Hindlimb muscle (tissue), 1 donor: ENCODE measurements at regions not wholly inside any gene's neighbourhood (a gene's known extent, or its start where the extent isn't known, plus 50 kb on each side); places are given as distances from the start of the nearest gene placed in this dataset.

Source experiments
- DNase-seq: peaks from one replicate; pipeline ENCODE4 v3.0.0-alpha.2; 2013

DNA sequence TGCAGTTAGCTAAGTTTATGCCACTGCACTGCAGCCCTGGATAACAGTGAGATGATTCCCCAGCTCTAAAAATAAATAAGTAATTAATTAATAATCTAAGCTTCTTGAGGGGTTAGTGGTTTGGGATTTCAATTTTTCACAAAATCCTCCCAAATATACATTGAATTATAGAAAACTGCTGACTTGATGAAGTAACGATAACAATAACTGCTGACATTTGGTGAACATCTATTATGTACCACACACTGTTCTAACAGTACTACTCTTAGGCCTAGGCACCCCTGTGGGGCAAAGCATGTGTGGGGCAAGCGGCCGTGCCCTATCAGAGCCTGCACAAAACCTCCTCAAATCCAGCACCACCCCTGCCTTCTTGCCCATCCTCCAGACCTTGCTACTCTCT lies 245.8 kb upstream of the EPHA4 start:
- DNase-seq, result no peak

DNA sequence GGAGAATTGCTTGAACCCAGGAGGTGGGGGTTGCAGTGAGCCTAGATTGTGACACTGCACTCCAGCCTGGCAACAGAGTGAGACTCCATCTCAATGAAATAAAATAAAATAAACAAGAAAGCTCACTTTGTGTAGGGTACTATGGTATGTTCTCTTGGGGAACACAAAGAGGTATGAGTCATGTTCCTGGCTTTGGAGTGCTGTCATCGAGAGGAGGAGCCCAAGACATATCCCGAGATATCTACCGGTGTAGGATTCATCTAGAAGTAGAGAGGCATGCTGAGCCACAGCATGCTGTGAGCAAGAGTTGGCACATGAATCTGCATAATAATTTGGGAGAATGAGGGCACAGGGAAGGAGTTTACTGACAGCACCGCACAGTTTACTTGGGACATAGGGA lies 244.9 kb upstream of the EPHA4 start:
- no peak for DNase-seq

DNA sequence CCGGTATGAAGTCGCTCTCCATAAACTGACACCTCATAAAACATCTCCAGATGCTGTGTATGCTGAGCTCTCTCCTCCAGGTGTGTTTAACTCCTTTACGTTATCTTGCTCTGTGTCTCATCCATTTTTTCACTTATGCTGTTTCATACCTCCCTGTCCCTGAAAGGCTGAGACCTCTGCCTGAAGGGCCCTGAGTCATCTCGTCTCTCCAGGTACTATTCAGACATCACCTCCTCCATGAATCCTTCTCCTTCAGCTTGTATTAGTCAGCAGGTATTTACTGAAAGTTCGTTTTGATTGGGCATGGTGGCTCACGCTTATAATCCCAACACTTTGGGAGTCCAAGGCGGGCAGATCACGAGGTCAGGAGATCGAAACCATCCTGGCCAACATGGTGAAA lies 244.5 kb upstream of the EPHA4 start:
- no peak for DNase-seq

DNA sequence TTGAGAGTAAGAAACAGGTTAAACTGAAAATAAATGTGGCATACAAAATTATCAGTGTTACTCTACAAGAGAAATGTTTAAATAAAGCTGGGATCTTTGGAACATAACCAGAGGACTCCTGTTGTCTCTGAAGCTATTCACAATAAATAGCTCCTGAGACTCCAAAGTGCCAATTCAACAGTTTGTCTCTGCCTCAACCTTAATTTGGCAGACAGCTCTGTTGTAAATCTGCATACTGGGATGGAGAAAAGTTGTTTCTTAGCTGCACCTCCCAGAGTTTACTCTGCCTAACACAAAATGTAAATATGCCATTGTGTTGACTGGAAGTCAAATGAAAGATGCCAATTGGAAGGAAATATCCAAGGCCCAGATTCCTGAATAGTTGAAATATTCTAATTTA lies 238.5 kb upstream of the EPHA4 start:
- no peak for DNase-seq

DNA sequence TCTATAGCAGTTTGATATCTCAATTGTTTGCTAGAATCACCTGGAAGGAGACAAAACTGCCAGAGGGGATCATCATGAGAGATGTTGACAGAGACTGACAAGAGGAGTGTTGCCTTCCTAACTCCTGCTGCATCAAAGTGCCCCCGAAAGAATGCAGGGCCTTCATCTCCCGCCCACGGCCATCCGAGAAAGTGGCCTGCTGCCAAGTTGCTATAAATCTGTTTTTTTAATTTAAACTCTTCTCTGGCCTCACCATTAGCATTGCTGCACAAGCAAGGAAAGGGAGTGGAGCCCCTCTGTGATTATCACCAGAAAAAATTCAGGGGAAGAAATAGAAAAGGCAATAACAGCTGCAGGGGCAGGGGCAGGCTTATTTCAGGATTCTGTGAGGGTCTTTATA lies 238.1 kb upstream of the EPHA4 start:
- no peak for DNase-seq

DNA sequence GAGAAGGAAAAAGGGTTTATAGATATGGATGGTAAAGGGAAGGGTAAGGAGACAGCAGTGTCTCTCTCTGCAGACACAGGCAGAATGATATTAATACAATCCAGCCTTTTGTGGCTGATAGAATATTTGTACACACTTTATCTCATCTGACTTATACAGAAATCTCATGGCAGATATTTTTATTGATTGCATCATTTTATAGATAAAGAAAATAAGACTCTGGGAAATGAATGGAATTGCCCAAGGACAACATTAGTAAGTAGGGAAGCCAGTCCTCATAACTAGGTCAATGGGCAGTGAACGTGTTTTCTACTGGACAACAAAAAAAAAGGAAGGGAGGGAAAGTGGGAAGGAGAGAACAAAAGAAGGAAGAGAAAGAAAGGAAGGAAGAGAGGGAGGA lies 236.4 kb upstream of the EPHA4 start:
- DNase-seq, result no peak

DNA sequence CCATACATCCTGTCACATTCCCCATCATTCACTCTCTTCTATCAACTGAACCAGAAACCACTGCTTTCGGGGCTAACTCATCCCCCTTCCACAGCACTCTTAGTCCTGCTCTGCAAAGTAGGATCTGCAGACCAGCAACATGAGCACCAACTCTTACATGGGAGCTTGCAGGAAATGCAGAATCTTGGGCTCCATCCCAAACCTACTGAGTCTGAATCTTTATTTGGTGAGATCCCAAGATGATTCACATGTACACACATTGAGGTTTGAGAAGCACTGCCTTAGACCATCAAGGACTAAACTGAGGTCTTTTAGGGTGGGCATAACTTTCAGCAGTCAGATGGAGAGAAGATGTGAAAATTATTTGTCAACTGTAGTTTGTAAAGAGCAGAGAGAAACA lies 235.6 kb upstream of the EPHA4 start:
- DNase-seq, result no peak

DNA sequence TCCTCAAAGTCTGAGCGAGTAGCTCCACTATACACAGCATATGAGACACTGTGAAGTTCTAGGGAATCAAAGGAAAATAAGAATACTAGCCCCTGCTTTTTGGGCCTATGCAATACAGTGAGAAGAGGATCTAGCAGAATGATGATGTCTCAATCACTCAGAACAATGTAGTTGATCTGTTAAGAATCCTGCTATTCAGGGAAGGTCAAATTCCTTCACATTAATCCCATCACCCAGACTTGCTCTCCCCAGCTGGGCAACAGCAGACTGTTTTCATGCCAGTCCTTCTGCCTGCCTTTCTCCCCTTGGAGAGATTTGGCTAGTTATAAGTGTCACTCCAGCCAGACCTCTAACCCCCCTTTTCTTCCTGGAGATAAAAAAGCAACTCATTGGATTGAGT lies 230.0 kb upstream of the EPHA4 start:
- DNase-seq, result no peak

DNA sequence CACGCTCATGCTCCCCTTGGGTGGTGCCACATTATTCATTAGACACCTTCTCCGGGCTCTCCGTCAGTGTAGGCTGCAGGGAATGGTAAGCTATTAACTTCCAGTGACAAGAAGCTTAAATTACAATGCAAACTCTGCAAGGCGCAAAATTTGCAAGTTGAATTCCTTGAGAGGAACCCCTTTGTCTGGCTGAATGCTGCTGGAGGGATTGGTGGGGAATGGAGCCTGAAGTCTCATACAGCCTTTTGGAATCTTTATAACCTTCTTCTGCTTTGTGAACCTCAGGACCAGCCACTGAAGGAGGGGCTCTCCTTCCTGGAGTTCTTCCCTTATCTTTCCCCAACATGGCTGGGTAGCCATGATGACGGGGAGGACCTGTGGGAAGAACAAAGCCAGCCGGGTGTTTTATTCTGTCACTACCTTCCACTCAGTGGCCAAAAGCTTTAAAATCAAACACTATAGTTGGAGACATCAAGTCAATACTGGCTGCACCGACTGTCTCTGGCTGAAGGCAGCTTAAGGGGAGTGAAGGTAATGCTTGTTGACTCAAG lies 220.9 kb upstream of the EPHA4 start:
- DNase-seq, result no peak

DNA sequence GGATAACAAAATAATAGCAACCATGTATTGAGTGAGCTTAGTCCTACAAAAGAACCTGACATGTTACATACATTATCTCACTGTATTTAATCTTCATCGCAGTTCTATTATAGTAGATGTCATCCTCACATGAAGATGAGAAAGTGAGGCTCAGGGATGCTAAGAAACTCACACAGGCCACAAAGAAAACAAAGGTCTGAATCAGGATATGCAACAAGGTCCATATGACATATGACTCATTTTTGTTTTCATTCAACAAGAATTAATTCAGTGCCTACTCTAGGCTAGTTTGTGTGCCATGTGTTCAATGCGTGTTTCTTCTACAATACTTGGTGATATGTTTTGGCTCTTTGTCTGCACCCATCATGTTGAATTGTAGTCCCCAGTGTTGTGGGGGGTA lies 219.7 kb upstream of the EPHA4 start:
- no peak for DNase-seq

DNA sequence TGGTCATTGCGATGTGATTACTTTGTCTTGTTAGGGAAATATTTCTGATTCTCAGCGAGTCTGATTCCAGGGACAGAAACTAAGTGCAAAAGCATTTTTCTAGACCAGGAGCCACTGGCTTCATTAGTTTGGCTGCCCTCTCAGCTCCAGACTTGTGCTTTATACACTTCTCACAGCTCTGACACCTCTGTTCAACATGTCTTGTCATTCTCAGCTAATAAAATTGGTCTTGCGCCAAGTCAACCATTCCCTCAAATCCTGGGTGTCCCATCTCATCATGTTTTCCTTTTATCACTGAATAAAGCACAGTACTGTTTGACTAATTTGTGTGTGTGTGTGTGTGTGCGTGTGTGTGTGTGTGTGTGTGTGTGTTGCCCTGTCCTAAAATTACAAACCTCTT lies 215.5 kb upstream of the EPHA4 start:
- no peak for DNase-seq

DNA sequence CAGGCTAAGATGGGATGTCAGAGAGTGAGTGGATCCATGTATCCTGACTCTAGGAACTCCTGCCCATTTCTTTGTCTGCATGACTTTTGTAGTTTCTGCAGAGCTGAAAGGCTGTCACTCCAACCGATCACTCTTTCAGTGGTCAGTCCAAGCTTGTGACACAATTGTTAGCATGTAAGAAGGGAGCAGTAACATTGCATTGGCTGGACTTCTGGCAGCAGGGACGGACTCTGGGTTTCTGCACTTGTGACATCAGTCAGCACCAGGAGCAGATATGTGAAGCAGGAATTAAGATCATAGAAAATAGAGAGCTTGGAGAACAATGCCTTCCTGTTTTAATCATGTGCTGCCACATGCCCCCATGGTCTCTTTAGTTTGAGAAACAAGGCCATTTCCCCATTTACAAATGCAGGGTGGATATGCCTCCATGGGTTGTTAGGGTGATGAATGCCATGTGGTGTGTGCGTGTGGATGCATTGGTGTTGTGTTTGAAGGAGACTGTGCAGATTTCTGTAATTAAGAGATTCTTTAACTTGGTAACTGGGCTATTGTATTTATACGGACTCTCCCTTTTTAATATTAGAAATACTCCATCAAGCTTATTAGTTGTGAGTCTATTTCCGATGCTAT lies 214.3 kb upstream of the EPHA4 start:
- no peak for DNase-seq

DNA sequence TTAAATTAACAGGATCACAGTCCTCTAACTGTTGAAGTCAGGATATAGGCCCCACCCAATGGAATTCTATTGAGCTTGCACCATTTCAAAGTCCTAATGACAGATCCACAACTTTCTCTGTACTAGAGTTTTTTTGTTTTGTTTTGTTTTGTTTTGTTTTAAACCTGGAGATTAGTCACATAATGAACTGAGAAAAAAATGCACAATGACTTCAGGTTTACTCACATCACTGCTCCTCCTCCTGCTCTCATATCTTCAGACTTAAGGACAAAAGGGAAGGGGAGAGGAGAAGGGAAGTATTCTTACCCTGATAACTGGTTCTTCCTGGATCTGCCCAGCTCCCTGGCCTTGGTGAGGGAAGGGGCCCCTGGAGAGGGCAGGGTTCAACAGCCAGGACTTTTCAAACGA lies 208.2 kb upstream of the EPHA4 start:
- no peak for DNase-seq

DNA sequence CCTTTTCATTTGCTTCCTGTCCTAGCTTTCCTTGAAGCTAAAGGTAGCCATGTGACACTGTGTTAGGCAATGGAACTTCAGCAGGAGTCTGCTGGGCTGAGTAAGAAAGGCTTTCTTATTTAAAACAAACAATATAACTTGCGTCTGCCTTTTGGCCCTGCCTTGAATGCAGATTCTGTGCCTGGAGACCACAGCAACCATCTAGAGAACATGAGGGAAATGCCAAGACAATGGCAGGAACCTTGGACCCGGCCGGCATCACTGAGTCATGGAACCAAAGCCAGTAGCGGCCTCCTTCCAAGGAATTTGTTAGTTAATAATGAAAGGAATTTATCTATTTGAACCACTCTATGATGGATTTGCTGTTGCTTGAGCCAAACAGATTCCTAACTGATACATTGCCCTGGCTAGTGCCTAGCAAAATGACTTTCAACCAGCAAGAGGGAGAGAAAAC lies 207.5 kb upstream of the EPHA4 start:
- DNase-seq, result no peak

DNA sequence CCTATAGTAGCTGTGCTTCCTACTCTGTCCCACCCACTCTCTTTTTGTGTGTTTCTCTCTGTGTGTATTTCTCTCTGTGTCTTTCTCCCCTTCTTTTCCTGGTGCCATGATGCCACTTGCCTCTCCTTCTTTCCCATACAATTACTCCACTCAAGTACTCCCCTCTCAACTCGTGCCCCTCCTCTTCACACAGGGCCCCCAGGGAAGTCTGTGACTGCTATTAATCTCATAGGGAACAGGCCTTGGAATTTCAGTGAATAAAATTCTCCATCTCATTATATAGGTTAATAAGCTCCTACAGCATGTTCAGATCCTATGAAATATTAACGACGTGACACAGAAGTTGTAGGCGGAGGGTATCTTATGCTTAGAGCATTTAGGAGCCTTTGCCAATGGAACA lies 205.9 kb upstream of the EPHA4 start:
- no peak for DNase-seq

DNA sequence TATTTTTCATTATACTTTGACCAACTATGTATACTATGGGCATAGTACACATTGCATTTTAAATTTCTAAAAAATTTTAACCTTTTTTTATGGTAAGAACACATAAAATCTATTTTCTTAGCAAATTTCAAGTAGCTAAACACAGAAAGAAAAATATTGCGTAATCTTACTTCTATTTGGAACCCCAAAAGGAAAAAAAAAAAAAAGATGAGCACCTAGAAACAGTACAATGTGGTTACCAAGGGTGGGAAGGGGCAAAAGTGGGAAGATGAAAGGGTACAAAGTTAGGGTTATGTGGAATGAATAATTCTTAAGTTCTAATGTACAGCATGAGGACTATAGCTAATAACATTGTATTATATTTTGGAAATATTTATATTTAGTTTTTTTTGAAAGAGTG lies 205.0 kb upstream of the EPHA4 start:
- DNase-seq, result no peak

DNA sequence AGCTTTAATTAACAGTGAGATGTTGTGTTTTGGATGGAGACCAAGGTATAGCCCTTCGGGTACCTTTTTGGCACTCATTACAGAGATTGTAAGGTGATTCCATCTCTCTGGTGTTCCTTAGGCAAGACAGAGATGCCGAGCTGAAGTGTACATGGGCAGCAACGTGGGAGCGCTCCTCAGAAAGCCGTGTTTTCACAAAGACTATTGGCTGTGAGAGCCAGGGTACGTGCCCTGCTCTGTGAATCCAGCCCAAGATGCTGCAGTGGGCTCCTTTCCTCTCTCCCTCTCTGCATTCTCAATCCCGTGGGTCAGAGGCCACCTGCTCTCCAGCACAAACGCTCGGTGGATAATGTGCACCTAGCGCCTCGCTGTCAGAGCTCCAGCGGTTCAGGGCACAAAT lies 203.0 kb upstream of the EPHA4 start:
- no peak for DNase-seq

DNA sequence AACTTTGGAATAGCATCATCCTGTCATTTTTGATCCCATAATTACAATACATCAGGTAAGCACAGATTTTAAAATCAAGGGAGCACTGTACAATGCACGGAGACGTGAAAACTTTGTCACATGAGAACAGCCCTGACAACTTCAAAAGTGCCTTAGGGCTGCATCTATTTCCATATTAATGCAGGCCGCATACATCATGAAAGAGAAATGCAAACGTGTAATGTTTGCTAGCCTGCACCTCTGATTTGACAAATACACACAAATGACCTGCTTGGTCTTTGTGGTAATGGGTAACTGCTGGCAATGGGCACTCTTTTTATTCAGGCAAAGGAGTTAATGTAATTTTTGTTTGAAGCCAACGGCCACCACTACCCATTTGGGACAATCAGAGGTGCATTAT lies 202.0 kb upstream of the EPHA4 start:
- DNase-seq, result no peak

DNA sequence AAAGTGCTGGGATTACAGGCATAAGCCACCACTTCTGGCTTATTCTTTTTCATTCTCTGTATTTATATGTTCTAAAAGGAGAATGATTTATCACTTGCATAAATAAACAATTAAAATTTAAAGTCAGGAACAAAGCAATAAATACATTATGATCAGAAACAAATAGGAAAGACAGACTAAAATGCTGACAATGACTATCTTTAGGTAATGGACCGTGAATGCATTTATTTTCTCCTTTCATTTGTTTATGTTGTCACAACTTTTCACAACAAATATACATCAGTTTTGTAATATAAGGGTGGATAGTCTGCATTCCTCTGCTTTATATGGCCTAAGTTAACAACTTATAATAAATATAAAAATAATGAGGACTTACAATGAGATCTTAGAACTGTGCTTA lies 199.2 kb upstream of the EPHA4 start:
- no peak for DNase-seq

DNA sequence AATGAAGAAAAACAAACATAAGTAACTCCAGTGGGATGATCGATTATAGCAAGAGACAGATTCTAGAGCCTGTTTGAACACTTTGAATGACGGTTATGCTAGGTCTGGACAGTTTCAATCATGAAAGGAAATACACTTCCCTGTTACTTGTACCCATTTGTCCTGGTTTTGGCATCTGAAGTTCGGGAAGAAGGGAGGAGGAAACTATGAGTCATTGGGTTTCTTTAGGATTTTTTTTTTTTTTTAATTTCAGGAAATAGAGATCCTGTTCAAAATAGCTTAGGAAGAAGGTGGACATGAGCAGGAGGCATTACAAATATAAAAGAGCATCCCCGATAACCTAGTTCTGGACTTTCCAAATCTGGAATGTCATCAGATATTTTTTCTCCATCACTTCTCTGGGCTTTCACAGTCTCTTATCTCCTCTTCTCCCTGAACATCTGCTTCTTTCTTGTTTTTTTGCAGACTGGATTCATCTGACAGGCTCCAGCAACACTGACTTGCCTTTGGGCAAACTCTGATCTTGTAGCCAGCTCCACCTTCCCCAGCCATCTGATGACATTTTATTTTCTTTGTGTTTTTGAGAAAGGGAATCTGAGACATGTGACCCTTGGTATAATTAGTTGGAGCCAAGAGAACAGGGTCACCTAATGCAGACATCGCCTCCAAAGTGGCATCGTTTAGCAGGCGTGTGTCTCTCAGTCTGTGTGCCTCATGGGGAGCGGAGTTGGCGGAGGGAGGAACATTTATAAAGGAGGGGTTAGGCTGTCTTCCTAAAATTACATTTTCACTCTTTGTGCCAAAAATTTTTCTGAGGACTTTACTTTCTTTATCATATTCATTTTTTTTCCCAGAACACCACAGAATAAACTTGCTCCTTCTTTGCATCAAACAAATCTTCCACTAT lies 195.3 kb upstream of the EPHA4 start:
- DNase-seq, result no peak

DNA sequence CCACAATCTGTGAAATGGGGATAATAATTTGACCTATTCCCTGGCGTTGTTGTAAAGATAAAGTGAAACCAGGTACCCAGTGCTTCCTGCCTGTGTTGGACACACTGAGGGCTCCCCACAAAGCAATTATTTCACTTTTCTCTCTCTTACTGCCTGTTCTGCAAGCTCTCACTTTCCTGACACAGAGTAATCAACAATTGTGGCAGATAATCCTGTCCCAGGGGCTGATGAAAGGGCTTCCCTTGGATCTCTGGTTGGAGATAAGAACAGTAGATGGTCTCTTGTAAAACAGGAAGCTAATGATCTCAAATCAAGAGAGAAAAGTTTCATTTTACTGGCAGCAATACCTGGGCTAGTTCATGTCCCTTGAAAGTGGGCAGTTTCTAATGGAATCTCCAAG lies 190.4 kb upstream of the EPHA4 start:
- no peak for DNase-seq

DNA sequence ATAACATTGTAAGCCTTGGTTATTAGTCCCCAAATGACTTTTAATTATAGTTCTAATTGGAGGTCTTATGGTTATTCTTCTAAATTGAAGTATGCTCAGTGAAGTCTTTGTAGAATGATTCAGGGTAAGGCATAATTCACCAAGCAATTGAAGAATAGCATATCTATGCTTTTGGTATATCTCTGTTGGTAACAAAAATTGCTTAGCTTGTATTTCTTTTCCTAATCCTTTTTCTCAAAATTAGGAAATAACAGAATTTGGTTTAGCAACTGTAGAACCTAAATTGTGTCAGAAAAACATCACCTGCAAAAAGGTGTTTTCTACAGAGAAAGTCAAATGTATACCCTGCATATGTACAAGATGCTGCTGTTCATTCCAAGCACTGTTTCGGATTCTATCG lies 189.2 kb upstream of the EPHA4 start:
- DNase-seq, result no peak

DNA sequence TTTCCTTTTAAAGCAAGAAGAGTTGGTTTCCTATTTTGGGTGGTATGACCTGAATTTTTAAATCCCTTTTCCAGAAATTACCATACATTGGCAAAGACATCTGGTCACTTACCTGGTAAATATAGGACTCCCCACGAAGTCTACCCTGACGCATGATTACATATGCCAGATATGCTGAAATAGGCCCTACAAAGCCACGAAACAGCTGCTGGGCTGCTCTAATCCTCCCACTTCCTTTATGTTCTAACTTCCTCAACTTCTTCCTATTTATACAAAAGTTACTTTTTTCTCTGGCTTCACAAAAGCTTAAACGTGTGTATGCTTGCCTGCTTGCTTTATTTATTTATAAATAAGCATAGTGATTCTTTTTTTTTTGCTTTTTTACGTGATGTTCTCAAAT lies 186.0 kb upstream of the EPHA4 start:
- no peak for DNase-seq

DNA sequence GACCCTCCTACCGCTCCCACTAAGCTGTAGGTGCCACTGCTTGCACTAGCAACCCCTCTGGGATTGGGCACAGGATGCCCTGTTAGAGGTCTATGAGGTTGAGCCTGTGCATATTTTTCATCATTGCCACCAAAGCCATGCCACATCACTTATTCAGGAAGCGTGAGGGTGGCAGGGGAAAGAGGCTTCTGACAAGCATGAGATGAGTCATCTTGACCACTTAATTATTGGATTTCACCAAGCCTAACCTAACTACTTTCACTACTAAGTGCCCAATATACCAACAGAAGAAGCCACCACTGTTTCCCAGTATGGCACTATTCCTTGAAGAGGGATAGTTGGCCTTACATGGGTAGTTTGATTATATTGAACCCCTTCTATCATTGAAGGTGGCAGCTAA lies 181.3 kb upstream of the EPHA4 start:
- no peak for DNase-seq
